DND-41 (cell line): ENCODE measurements at regions not wholly inside any gene's neighbourhood (a gene's known extent, or its start where the extent isn't known, plus 50 kb on each side); places are given as distances from the start of the nearest gene placed in this dataset.

Experiments
- ATAC-seq: fragments of 200-7000 bp; cut with Tn5 transposase; 3 replicates; pipeline ENCODE4 v1.9.1; 2021; ENCODE audit warnings: low read depth; ENCODE audit not compliant: insufficient read depth
- DNase-seq: peaks from one replicate; pipeline ENCODE4 v3.0.0-alpha.2; 2020
- H2AFZ ChIP-seq: 2 replicates; pipeline ENCODE4 v1.6.0; 2012; ENCODE audit warnings: low read depth, low read length
- H3K27ac ChIP-seq: 2 replicates; pipeline ENCODE4 v1.5.1; 2012; ENCODE audit warnings: low read length, inconsistent platforms
- H3K27me3 ChIP-seq: fragments of 200-600 bp; sonication (generic); 2 replicates; pipeline ENCODE4 v1.6.0; 2012; ENCODE audit warnings: low read length, mild to moderate bottlenecking, inconsistent platforms; ENCODE audit not compliant: insufficient read depth, poor library complexity
- H3K36me3 ChIP-seq: 2 replicates; pipeline ENCODE4 v1.5.1; 2012; ENCODE audit warnings: low read length, inconsistent platforms; ENCODE audit not compliant: insufficient read depth
- H3K4me1 ChIP-seq: 2 replicates; pipeline ENCODE4 v1.5.1; 2012; ENCODE audit warnings: mild to moderate bottlenecking, low read length; ENCODE audit not compliant: insufficient read depth
- H3K4me2 ChIP-seq: 2 replicates; pipeline ENCODE4 v1.6.0; 2012; ENCODE audit warnings: mild to moderate bottlenecking, moderate library complexity, low read length, inconsistent platforms; ENCODE audit not compliant: insufficient read depth
- H3K4me3 ChIP-seq, 2 experiments: fragments of 200-600 bp in 1 of 2; shearing (Covaris generic) in 1 of 2; 2 replicates each; pipeline ENCODE4 v1.5.1; 2012 to 2016; ENCODE audit warnings: inconsistent platforms in 2 of 2, low read length in 2 of 2, mild to moderate bottlenecking in 2 of 2, low read depth in 1 of 2, moderate library complexity in 1 of 2
- H3K79me2 ChIP-seq: 2 replicates; pipeline ENCODE4 v1.6.0; 2012; ENCODE audit warnings: low read length, inconsistent platforms; ENCODE audit not compliant: insufficient read depth
- H3K9ac ChIP-seq: 2 replicates; pipeline ENCODE4 v1.6.0; 2012; ENCODE audit warnings: low read depth, mild to moderate bottlenecking, inconsistent platforms, low read length, moderate library complexity
- H3K9me3 ChIP-seq: 2 replicates; pipeline ENCODE4 v1.5.1; 2012; ENCODE audit warnings: low read length, moderate library complexity, mild to moderate bottlenecking, inconsistent platforms; ENCODE audit not compliant: insufficient read depth, severe bottlenecking
- H4K20me1 ChIP-seq: 2 replicates; pipeline ENCODE4 v1.6.0; 2012; ENCODE audit warnings: low read length; ENCODE audit not compliant: insufficient read depth
- CTCF ChIP-seq: IDR thresholded peaks from 2 replicates; pipeline ENCODE4 v1.5.1; 2012; ENCODE audit warnings: borderline replicate concordance, low read length, moderate library complexity, mild to moderate bottlenecking; ENCODE audit not compliant: poor library complexity, severe bottlenecking; ENCODE audit errors: extremely low read depth
- EZH2 ChIP-seq: IDR thresholded peaks from 3 replicates; pipeline ENCODE4 v1.6.1; 2012; ENCODE audit warnings: borderline replicate concordance, low read depth, mild to moderate bottlenecking, moderate library complexity, low read length, inconsistent platforms; ENCODE audit not compliant: severe bottlenecking

GRCh38 chr11:119795690-119796089 is 66.7 kb upstream of the NECTIN1 start:
- H3K4me3 ChIP-seq, result no peak overlapping the region
- no peaks in the 10 kb centered on the region for H3K9me3 ChIP-seq
- DNase-seq (no peak), ATAC-seq (no peak)
- no peak overlapping the region for H3K9ac ChIP-seq
- H2AFZ ChIP-seq, result no peak overlapping the region
- TF ChIP-seq EZH2, result no peak
- no peak for TF ChIP-seq CTCF
- no peak overlapping the region for H3K4me2 ChIP-seq
- no peaks in the 10 kb centered on the region for H3K4me1 ChIP-seq
- no peaks in the 10 kb centered on the region for H3K36me3 ChIP-seq
- H4K20me1 ChIP-seq, result peaks cover 19% of the 10 kb centered on the region; the same call in 1 of the 2 replicates
- H3K27ac ChIP-seq, result no peak overlapping the region
- H3K27me3 ChIP-seq, result peaks cover 18% of the 10 kb centered on the region
- H3K79me2 ChIP-seq, result no peaks in the 10 kb centered on the region

- Histone ChIP-seq H2AFZ (no peak overlapping the region), H3K4me2 (no peak overlapping the region), H3K9ac (no peak overlapping the region), H3K79me2 (no peaks in the 10 kb centered on the region), H3K9me3 (no peaks in the 10 kb centered on the region), H3K27ac (no peak overlapping the region), H3K36me3 (no peaks in the 10 kb centered on the region), H3K4me1 (no peaks in the 10 kb centered on the region), H3K4me3 (no peak overlapping the region), H3K27me3 (peaks cover 18% of the 10 kb centered on the region), H4K20me1 (peaks cover 19% of the 10 kb centered on the region; the same call in 1 of the 2 replicates)
- DNase-seq (no peak), ATAC-seq (no peak)
- TF ChIP-seq CTCF (no peak), EZH2 (no peak)
These were observed 66.2 kb upstream of the NECTIN1 start for GRCh38 chr11:119795231-119795630.

GRCh38 chr11:119794756-119795155 is 65.8 kb upstream of the NECTIN1 start:
- H3K4me3 ChIP-seq, result no peak overlapping the region
- H3K9ac ChIP-seq, result no peak overlapping the region
- peaks cover 20% of the 10 kb centered on the region for H4K20me1 ChIP-seq
- peaks cover 18% of the 10 kb centered on the region for H3K27me3 ChIP-seq
- H3K4me1 ChIP-seq, result no peaks in the 10 kb centered on the region
- H2AFZ ChIP-seq, result no peak overlapping the region
- H3K4me2 ChIP-seq, result no peak overlapping the region
- ATAC-seq, result no peak
- no peaks in the 10 kb centered on the region for H3K9me3 ChIP-seq
- H3K79me2 ChIP-seq, result no peaks in the 10 kb centered on the region
- no peak overlapping the region for H3K27ac ChIP-seq
- no peak for DNase-seq
- TF ChIP-seq CTCF (no peak), EZH2 (no peak)
- H3K36me3 ChIP-seq, result no peaks in the 10 kb centered on the region
